ENCODE measurements at regions not wholly inside any gene's neighbourhood (a gene's known extent, or its start where the extent isn't known, plus 50 kb on each side); places are given as distances from the start of the nearest gene placed in this dataset.

DNA sequence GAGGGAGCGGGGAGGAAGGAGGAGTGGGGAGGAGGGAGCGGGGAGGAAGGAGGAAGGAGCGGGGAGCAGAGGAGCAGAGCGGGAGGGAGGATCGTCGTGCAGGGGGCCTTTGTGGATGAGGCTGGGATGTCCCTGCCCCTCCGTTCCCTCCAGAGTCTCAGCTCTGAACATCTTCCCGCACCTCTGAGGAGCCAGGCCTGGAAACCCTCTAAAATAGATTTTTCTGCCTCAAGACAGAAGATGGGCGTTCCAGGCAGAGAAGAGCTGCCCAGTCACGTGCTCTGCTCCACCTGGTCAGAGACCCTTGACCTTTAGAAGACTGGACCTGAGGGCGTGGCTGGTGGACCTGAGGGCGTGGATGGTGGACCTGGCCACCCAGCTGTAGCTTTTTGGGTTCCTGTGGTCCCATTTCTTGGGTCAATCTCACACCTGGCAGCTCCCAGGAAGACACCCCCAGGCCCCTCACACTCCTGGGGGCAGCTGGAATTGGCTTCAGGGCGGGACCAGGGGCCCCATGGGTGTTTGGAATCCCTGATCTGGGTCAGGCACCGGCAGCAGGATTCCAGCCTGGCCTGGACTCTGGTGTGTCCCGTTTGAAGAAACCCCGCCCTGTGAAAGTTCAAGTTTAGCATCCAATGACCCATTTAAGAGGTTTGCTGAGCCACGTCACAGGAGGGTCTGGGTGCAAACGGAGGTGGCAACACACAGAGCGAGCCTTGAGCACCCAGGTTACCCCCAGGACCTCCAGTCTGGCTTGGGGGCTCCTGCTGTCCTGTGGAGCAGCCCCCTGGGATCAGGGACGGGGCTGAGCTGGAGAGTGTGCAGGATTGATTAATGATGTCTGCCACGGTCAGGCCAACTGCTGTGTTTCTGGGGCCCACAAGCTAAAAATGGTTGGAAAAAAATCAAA lies 96.9 kb upstream of the BHLHE23 start:
- H3K4me1 ChIP-seq (ENCODE audit: insufficient read depth, low read length) = no peaks in the 10 kb centered on the region; the same call in 1 of the 2 replicates
- H3K9me3 ChIP-seq (ENCODE audit: control insufficient read depth, insufficient read depth, low read length) = no peaks in the 10 kb centered on the region
- H3K9ac ChIP-seq (ENCODE audit: low read depth, low read length) = no peak overlapping the region
- H3K36me3 ChIP-seq (ENCODE audit: insufficient read depth, low read length) = no peaks in the 10 kb centered on the region

DNA sequence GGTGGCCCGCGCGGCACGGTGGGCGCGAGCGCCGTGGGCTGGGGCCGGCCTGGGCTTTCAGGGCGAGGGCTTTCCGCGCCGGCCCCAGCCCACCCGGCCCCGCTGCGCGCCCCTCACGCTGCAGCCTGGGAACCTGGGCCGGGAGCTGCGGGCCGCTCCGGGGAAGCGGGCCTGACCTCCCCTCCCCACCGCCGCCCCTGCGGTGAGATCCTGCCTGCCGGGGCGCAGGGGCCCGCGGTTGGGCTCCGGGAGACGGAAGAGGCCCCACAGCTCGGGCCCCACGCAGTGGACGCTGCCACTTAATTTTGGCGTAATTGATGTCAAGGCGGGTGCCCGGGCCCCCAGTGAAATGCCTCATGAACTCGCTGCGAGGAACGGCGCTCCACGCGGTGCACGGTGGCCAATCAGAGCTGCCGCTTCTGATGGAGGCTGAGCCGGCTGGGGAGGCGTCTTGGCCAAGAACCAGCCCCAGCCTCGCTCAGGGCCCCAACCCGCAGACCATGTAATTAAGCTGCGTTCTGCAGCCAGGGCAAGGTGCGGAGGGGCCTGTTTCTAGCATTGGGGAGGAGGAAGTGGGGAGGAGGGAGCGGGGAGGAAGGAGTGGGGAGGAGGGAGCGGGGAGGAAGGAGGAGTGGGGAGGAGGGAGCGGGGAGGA lies 96.1 kb upstream of the BHLHE23 start:
- peak overlapping the region; percentile 65; the same call in 1 of the 2 replicates for H3K9ac ChIP-seq (ENCODE audit: low read depth, low read length)
- H3K4me1 ChIP-seq (ENCODE audit: insufficient read depth, low read length) = no peaks in the 10 kb centered on the region; the same call in 1 of the 2 replicates
- no peaks in the 10 kb centered on the region for H3K36me3 ChIP-seq (ENCODE audit: insufficient read depth, low read length)
- no peaks in the 10 kb centered on the region for H3K9me3 ChIP-seq (ENCODE audit: control insufficient read depth, insufficient read depth, low read length)

DNA sequence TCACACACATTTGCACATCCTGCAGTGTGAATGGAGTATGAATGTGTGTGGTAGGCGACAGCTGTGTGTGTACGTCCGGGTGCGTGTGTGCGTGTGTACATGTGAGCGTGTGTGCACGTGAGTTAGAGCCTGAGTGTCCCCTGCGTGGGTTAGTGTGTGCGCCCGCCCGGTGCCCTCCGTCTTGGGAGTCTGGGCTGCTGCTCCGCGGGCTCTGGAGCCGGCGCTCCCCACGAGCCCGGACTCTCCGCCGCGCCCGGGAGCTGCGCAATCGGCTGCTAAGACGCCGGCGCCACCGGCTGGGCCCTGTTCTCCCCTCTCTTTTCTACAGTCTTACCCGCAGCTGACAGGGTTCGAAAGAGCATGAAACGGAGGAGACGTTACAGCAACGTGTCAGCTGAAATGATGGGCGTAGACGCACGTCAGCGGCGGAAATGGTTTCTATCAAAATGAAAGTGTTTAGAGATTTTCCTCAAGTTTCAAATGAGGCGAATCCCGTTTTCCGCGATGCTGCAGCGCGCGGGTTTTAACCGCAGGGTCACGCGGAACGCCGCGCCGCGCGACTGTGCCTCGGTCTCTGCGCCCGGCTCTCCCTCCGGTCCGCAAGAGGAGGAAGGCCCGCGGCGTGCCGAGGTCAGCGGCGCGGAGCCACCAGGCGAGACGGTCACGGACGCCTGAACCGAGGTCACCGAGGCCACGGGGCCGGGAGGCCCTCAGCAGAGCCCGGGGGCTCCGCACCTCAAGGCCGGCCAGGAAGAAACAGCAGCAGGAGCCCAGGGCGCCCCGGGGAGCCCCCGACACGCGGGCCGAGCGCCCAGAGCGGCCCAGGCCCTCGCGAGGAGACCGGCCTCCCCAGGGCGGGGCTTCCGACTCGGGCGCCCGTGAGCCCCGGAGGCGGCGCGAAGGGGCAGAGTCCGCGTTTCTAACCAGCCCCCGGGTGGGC lies 95.3 kb upstream of the BHLHE23 start:
- H3K9me3 ChIP-seq (ENCODE audit: control insufficient read depth, insufficient read depth, low read length) = no peaks in the 10 kb centered on the region
- H3K9ac ChIP-seq (ENCODE audit: low read depth, low read length) = peak overlapping the region; percentile 65; the same call in 1 of the 2 replicates
- no peaks in the 10 kb centered on the region; the same call in 1 of the 2 replicates for H3K4me1 ChIP-seq (ENCODE audit: insufficient read depth, low read length)
- H3K36me3 ChIP-seq (ENCODE audit: insufficient read depth, low read length) = no peaks in the 10 kb centered on the region

DNA sequence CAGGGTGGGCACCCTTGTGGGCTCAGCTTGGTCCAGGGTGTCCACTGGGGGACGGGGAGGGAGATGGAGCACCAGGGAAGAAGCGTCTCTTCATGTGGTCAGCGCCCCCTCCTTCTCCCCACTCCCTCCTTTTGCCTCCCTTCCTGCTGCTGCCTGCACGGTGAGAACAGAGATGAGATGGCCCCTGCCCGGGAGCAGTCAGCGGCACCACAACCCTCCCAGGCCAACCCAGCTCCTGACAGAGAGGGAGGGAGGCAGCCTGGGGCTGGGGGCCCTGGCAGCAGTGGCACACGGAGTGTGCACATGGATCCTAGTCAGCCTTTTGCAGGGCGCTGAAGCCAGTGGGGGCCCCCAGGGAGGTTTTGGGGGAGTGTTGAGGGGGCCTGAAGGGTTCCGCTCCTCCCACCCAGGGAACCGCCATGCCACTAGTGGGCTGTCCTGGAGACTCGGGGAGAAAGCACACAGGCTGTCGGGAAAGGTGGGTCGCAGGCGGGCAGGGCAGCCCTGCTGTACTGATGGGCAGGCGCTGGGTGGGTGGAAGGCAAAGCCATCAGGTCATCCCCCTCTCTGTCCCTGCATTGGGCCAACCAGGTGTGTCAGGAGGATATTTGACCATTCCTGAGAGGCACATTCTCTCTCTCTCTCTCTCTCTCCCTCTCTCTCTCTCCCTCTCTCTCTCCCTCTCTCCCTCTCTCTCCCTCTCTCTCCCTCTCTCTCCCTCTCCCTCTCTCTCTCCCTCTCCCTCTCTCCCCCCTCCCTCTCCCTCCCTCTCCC lies 94.3 kb upstream of the BHLHE23 start:
- no peaks in the 10 kb centered on the region for H3K9me3 ChIP-seq (ENCODE audit: control insufficient read depth, insufficient read depth, low read length)
- no peaks in the 10 kb centered on the region; the same call in 1 of the 2 replicates for H3K4me1 ChIP-seq (ENCODE audit: insufficient read depth, low read length)
- H3K9ac ChIP-seq (ENCODE audit: low read depth, low read length) = no peak overlapping the region

DNA sequence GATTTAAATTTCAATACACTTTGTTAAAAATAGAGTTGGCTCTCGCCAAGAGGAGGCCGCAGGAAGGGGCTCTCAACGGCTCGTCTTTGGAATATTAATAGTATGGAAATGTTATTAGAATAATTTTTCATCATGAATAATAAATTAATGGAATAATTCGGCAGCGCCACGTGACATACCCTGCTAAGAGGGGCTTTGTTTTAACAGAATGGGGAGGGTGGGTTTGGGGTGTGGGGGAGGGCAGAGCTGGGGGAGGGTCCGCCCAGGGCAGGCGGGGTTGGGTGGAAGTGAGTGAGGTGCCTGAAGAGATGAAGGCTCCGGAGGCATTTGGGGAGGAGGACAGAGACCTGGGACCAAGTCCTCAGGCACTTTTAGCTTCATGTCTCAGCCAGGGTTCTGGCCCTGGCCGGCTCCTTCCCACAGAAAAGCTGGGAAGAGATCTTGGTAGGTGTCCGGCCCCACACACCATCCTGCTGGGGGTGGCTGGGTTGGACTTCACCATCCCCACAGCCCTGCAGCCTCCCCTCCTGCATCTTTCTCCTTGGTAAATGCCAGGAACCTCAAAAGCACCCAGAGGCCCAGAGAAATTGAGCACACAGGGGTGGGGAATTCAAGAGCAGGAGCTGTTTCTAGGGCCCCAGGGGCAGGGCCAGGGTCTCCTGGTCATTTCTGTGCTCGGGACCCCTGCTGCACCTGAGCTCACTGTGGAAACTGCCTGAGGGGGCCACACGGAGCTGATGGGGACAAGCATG lies 93.6 kb upstream of the BHLHE23 start:
- no peak overlapping the region for H3K9ac ChIP-seq (ENCODE audit: low read depth, low read length)
- no peaks in the 10 kb centered on the region for H3K36me3 ChIP-seq (ENCODE audit: insufficient read depth, low read length)
- H3K4me1 ChIP-seq (ENCODE audit: insufficient read depth, low read length) = no peaks in the 10 kb centered on the region; the same call in 1 of the 2 replicates

More for the DNA sequence above, 94.3 kb upstream of the BHLHE23 start:
- no peaks in the 10 kb centered on the region for H3K36me3 ChIP-seq (ENCODE audit: insufficient read depth, low read length)

DNA sequence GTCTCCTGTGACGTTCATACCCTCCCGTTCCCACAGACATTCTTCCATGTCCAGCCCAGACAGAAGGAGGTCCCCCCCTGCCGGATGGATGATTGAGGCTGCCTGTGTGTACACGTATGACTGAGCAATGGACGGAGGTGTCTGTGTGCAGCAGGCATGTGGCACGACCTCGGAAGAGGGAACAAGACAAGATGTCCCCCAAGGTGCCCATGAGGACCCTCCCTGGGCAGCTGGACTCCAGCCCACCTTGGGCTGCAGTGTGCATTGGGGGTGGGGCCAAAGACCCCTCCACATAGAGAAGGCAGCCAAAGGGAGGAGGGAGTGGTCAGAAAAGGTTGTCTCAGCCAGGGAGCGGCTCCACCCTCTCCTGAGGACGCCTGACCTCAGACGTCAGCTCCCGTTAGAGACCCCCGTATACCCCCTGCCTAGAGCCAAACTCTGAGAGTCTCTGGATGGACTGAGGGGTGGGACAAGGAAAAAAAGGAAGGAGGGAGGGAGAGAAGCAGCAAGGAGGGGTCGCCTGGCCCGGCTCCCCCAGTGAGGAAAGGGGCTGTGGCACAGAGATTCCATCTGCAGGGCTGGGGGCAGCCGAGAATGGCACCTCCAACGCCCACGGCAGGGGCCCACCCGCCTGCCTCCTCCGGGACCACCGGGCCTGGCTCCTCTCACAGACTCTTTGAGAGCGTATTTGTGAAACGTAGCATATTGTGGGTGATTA lies 92.9 kb upstream of the BHLHE23 start:
- Histone ChIP-seq H3K36me3 (ENCODE audit: insufficient read depth, low read length) (no peaks in the 10 kb centered on the region), H3K4me1 (ENCODE audit: insufficient read depth, low read length) (no peaks in the 10 kb centered on the region; the same call in 1 of the 2 replicates), H3K9ac (ENCODE audit: low read depth, low read length) (no peak overlapping the region), H3K9me3 (ENCODE audit: control insufficient read depth, insufficient read depth, low read length) (no peaks in the 10 kb centered on the region)

More for the DNA sequence above, 93.6 kb upstream of the BHLHE23 start:
- H3K9me3 ChIP-seq (ENCODE audit: control insufficient read depth, insufficient read depth, low read length) = no peaks in the 10 kb centered on the region

DNA sequence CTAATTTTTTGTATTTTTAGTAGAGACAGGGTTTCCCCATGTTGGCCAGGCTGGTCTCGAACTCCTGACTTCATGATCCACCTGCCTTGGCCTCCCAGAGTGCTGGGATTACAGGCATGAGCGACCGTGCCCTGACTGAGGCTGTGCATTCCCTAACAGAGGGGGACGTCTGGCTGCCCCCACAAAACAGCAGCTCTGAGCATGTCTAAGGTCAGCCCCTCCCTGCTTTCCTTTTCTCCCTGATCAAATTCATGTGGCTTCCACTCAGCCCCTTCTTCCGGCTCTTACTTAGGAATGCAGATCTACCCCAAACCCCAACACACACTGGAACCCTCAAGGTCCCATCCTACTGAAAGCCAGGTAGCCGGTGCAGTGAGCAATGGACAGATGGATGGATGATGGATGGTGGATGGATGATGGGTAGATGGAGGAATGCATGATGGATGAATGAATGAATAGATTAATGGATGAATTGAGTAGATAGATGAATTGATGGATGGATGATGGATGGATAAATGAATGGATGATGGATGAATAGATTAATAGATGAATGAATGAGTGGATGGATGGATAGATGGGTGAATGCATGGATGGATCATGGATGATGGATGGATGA lies 91.5 kb upstream of the BHLHE23 start:
- H3K9ac ChIP-seq (ENCODE audit: low read depth, low read length) = no peak overlapping the region
- no peaks in the 10 kb centered on the region for H3K9me3 ChIP-seq (ENCODE audit: control insufficient read depth, insufficient read depth, low read length)
- H3K36me3 ChIP-seq (ENCODE audit: insufficient read depth, low read length) = no peaks in the 10 kb centered on the region
- no peaks in the 10 kb centered on the region; the same call in 1 of the 2 replicates for H3K4me1 ChIP-seq (ENCODE audit: insufficient read depth, low read length)

DNA sequence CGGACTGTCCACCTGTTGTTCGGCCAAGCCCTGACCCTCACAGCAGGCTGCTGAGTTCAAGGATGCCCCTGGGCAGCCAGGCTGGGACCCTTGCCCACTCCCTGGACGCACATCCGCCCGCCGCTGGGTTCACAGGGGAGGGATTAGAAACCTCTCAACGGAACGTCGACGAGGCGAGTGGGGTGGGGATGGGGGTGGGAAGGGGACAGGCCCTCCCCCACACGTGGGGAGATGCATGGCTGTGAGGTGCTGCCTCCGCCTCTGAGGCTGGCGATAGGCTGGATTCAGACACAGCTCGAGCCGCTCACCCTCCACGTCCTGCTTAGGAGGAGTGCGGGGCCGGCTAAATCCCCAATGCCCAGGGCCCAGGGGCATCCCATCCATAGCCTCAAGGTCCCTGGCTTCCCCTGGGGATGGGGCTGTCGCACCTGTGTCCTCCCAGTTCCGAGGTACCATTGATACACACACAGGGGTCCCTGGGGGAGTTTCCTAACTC lies 90.6 kb upstream of the BHLHE23 start:
- H3K9me3 ChIP-seq (ENCODE audit: control insufficient read depth, insufficient read depth, low read length) = no peaks in the 10 kb centered on the region
- no peaks in the 10 kb centered on the region for H3K36me3 ChIP-seq (ENCODE audit: insufficient read depth, low read length)
- H3K9ac ChIP-seq (ENCODE audit: low read depth, low read length) = no peak overlapping the region
- H3K4me1 ChIP-seq (ENCODE audit: insufficient read depth, low read length) = no peaks in the 10 kb centered on the region; the same call in 1 of the 2 replicates

DNA sequence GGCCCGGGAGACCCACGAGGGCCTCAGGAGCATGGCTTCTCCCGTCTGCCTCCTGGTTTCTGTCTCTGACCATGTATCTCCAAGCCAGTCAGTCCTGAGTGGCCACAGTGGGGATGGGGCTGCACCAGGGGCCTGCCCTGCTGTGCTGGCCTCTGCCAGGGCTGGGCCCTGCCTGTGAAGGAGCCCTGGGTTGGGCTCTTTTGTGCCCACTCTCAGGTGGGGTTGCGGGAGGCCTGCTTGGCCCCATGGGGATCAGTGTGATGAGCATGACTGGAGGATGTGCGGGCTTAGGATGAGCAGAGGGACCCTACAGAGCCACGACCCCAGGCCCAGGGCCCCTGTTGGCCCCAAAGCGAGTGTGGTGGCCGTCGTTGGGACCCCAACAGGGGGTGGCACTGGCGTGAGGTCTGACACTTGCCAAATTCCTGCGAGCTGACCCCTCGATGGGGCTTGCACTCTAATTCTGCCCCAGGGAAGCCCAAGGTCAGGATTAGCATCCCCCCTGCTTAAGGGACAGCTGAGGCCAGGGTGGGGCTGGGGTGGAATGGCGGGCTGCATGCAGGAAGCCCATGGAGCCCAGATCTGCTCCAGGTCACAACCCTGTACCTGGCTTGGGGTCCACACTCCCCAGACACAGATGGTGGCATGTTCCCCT lies 90.0 kb upstream of the BHLHE23 start:
- Histone ChIP-seq H3K36me3 (ENCODE audit: insufficient read depth, low read length) (no peaks in the 10 kb centered on the region), H3K9ac (ENCODE audit: low read depth, low read length) (no peak overlapping the region), H3K4me1 (ENCODE audit: insufficient read depth, low read length) (no peaks in the 10 kb centered on the region; the same call in 1 of the 2 replicates), H3K9me3 (ENCODE audit: control insufficient read depth, insufficient read depth, low read length) (no peaks in the 10 kb centered on the region)

DNA sequence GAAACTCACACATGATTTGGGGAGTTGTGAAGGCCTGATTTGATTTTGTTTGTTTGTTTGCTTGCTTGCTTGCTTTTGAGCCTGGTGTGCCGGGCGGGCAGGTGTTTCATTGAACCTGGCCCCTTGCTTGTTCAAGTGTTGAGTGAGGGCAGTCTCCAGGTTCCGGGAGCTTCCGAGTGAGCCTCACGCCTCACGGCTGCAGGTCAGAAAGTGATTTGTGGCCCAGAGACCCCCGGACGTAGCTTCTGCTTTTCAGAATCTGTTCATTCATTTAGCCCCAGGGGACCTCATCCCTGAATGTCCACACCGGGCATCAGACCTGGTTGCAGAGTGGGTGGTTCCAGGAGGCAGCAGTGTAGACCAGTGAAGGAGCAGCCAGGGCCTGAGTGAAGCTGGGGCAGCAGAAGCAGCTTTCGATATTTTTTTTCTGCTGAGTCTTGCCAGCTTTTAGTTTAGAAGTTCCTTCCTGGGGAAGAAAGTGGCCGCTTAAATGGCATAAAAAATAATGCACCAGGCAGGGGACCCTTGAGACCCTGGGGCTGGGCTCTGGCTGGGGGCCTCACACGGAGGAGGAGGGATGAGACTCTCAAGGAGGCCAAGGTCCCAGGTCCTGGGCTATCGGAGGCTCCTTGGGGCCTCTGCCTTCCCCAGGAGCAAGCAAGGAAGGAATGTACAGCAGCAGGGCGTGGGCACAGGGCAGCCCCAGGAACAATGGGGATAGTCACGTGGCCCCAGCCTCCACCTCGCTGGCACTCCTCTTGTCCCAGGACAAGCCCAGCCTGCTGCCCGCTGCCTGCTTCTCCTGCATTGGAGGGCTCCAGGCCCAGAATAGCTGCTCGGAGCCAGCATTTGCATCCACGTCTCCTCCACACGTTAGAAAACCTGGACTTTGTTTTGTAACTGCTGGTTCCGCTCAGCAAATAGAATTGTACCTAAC lies 89.2 kb upstream of the BHLHE23 start:
- Histone ChIP-seq H3K36me3 (ENCODE audit: insufficient read depth, low read length) (no peaks in the 10 kb centered on the region), H3K9me3 (ENCODE audit: control insufficient read depth, insufficient read depth, low read length) (no peaks in the 10 kb centered on the region), H3K9ac (ENCODE audit: low read depth, low read length) (no peak overlapping the region), H3K4me1 (ENCODE audit: insufficient read depth, low read length) (no peaks in the 10 kb centered on the region; the same call in 1 of the 2 replicates)
